Peyer's patch (tissue), 4 donors: ENCODE measurements at regions not wholly inside any gene's neighbourhood (a gene's known extent, or its start where the extent isn't known, plus 50 kb on each side); places are given as distances from the start of the nearest gene placed in this dataset.
"Not testable (repeated sequence)": the region's sequence is repeated elsewhere in the genome, so short reads cannot be mapped to it uniquely, and the experiment has no call there.

Source experiments
- DNase-seq, 3 donors: peaks; one replicate each; pipeline ENCODE4 v3.0.0-alpha.2; 2017 to 2019
- H3K27ac ChIP-seq, 4 donors: fragments of 200-600 bp; sonication (generic); one replicate each; pipeline ENCODE4 v1.5.1; 2016 to 2019
- H3K27me3 ChIP-seq, 2 donors: fragments of 200-600 bp; sonication (generic); one replicate each; pipeline ENCODE4 v1.5.1; 2019
- H3K36me3 ChIP-seq, 3 donors: fragments of 200-600 bp; sonication (generic); one replicate each; pipeline ENCODE4 v1.5.1; 2016 to 2019
- H3K4me1 ChIP-seq, 4 donors: fragments of 200-600 bp; sonication (generic); one replicate each; pipeline ENCODE4 v1.5.1; 2016 to 2019
- H3K4me3 ChIP-seq, 4 donors: fragments of 200-600 bp; sonication (generic); 1 replicate in 3 of 4; 2 replicates in 1 of 4; pipeline ENCODE4 v1.5.1; 2016 to 2019; ENCODE audit warnings: mild to moderate bottlenecking in 1 of 4
- H3K9me3 ChIP-seq, 4 donors: fragments of 200-600 bp; sonication (generic); one replicate each; pipeline ENCODE4 v1.5.1; 2016 to 2019; ENCODE audit warnings: mild to moderate bottlenecking in 1 of 4
- POLR2A ChIP-seq, 2 donors: fragments of 450-650 bp; IDR thresholded peaks; one replicate each; pipeline ENCODE4 v1.5.1; 2017; ENCODE audit warnings: antibody characterized with exemption in 2 of 2, mild to moderate bottlenecking in 2 of 2, moderate library complexity in 2 of 2
- TF ChIP-seq, protein P1 (sequence below), 6 experiments: fragments of 450-650 bp in 4 of 6; fragments of 200-600 bp in 2 of 6; sonication (generic) in 1 of 6; IDR thresholded peaks; one replicate each; pipeline ENCODE4 v1.5.1; 2017 to 2019; ENCODE audit warnings: antibody characterized with exemption in 6 of 6, mild to moderate bottlenecking in 3 of 6, moderate library complexity in 1 of 6

GRCh38 chr1:99503276-99503747, 142.6 kb upstream of the PALMD start:
- no peaks in the 10 kb centered on the region for H3K27me3 ChIP-seq
- H3K4me3 ChIP-seq: no peak overlapping the region
- H3K9me3 ChIP-seq: no peaks in the 10 kb centered on the region
- TF ChIP-seq, protein P1, sequence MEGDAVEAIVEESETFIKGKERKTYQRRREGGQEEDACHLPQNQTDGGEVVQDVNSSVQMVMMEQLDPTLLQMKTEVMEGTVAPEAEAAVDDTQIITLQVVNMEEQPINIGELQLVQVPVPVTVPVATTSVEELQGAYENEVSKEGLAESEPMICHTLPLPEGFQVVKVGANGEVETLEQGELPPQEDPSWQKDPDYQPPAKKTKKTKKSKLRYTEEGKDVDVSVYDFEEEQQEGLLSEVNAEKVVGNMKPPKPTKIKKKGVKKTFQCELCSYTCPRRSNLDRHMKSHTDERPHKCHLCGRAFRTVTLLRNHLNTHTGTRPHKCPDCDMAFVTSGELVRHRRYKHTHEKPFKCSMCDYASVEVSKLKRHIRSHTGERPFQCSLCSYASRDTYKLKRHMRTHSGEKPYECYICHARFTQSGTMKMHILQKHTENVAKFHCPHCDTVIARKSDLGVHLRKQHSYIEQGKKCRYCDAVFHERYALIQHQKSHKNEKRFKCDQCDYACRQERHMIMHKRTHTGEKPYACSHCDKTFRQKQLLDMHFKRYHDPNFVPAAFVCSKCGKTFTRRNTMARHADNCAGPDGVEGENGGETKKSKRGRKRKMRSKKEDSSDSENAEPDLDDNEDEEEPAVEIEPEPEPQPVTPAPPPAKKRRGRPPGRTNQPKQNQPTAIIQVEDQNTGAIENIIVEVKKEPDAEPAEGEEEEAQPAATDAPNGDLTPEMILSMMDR (IDR thresholded peaks at IDR 0.05): no peak
- TF ChIP-seq POLR2A (IDR thresholded peaks at IDR 0.05): no peak
- no peaks in the 10 kb centered on the region for H3K36me3 ChIP-seq
- no peak for DNase-seq
- H3K27ac ChIP-seq: no peak overlapping the region
- H3K4me1 ChIP-seq: no peaks in the 10 kb centered on the region

GRCh38 chr1:99504287-99504686, 141.6 kb upstream of the PALMD start:
- H3K27me3 ChIP-seq: no peaks in the 10 kb centered on the region
- H3K27ac ChIP-seq: no peak overlapping the region
- no peaks in the 10 kb centered on the region for H3K4me1 ChIP-seq
- TF ChIP-seq POLR2A (IDR thresholded peaks at IDR 0.05): no peak
- TF ChIP-seq, protein P1 (IDR thresholded peaks at IDR 0.05): no peak
- no peak for DNase-seq
- no peaks in the 10 kb centered on the region for H3K36me3 ChIP-seq
- no peak overlapping the region for H3K4me3 ChIP-seq
- no peaks in the 10 kb centered on the region for H3K9me3 ChIP-seq

DNA sequence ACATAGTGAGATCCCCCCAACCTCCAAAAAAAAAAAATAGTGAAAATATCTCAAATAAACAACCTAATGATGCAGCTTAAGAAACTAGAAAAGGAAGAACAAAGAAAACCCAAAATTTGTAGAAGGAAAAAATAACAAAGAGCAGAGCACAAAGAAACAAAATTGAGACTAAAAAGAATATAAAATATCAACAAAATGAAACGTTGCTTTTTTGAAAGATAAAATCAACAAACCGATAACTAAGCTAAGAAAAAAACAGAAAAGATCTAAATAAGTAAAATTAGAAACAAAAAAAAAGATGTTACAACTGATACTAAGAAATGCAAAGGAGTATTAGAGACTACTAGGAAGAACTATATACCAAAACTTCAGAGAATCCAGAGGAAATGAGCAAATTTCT, 139.3 kb upstream of the PALMD start:
- Histone ChIP-seq H3K9me3 (no peaks in the 10 kb centered on the region), H3K36me3 (no peaks in the 10 kb centered on the region)
- DNase-seq: no peak

GRCh38 chr1:99507446-99507845, 138.5 kb upstream of the PALMD start:
- H3K9me3 ChIP-seq, H3K4me1 ChIP-seq, H3K36me3 ChIP-seq, DNase-seq, H3K27ac ChIP-seq, H3K4me3 ChIP-seq, H3K27me3 ChIP-seq: not testable (repeated sequence)

More for the DNA sequence above, 139.3 kb upstream of the PALMD start:
- TF ChIP-seq, protein P1 (IDR thresholded peaks at IDR 0.05): no peak
- no peak for TF ChIP-seq POLR2A (IDR thresholded peaks at IDR 0.05)
- no peaks in the 10 kb centered on the region for H3K4me1 ChIP-seq
- no peak overlapping the region for H3K27ac ChIP-seq
- H3K27me3 ChIP-seq: no peaks in the 10 kb centered on the region
- no peak overlapping the region for H3K4me3 ChIP-seq

GRCh38 chr1:99507906-99508732, 137.8 kb upstream of the PALMD start:
- no peaks in the 10 kb centered on the region for H3K36me3 ChIP-seq
- TF ChIP-seq, protein P1 (IDR thresholded peaks at IDR 0.05): no peak
- TF ChIP-seq POLR2A (IDR thresholded peaks at IDR 0.05): no peak
- no peak overlapping the region for H3K27ac ChIP-seq
- no peaks in the 10 kb centered on the region for H3K9me3 ChIP-seq
- H3K27me3 ChIP-seq: no peaks in the 10 kb centered on the region
- H3K4me1 ChIP-seq: no peaks in the 10 kb centered on the region
- no peak for DNase-seq
- no peak overlapping the region for H3K4me3 ChIP-seq

DNA sequence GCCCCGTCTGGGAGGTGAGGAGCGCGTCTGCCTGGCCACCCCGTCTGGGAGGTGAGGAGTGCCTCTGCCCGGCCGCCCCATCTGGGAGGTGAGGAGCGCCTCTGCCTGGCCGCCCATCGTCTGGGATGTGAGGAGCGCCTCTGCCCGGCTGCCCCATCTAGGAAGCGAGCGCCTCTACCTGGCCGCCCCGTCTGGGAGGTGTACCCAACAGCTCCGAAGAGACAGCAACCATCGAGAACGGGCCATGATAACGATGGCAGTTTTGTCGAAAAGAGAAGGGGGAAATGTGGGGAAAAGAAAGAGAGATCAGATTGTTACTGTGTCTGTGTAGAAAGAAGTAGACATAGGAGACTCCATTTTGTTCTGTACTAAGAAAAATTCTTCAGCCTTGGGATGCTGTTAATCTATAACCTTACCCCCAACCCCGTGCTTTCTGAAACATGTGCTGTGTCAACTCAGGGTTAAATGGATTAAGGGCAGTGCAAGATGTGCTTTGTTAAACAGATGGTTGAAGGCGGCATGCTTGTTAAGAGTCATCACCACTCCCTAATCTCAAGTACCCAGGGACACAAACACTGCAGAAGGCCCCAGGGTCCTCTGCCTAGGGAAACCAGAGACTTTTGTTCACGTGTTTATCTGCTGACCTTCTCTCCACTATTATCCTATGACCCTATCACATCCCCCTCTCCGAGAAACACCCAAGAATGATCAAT, 137.0 kb upstream of the PALMD start:
- not testable (repeated sequence) for H3K27ac ChIP-seq, H3K9me3 ChIP-seq, H3K27me3 ChIP-seq, H3K36me3 ChIP-seq, DNase-seq, H3K4me3 ChIP-seq, H3K4me1 ChIP-seq

DNA sequence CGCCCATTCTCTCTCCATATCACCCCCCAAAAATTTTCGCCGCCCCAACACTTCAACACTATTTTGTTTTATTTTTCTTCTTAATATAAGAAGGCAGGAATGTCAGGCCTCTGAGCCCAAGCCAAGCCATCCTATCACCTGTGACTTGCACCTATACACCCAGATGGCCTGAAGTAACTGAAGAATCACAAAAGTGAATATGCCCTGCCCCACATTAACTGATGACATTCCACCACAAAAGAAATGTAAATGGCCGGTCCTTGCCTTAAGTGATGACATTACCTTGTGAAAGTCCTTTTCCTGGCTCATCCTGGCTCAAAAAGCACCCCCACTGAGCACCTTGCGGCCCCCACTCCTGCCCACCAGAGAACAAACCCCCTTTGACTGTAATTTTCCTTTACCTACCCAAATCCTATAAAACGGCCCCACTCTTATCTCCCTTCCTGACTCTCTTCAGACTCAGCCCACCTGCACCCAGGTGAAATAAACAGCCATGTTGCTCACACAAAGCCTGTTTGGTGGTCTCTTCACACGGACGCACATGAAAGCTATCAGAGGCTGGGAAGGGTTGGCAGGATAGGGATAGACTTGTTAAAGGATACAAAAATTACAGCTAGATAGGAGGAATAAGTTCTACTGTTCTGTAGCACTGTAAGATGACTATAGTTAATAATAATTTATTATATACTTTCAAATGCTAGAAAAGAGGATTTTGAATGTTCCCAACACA, 130.9 kb upstream of the PALMD start:
- not testable (repeated sequence) for H3K27ac ChIP-seq, H3K27me3 ChIP-seq, H3K36me3 ChIP-seq, H3K4me1 ChIP-seq, DNase-seq, H3K4me3 ChIP-seq, H3K9me3 ChIP-seq
